Nephron (organoid): ENCODE measurements at regions not wholly inside any gene's neighbourhood (a gene's known extent, or its start where the extent isn't known, plus 50 kb on each side); places are given as distances from the start of the nearest gene placed in this dataset.

ENCODE experiments used
- H3K27ac Mint-ChIP-seq, 3 experiments: 2 replicates each; pipeline ENCODE4 v1.8.0; 2020; ENCODE audit warnings: mixed read lengths in 3 of 3, mild to moderate bottlenecking in 2 of 3, moderate library complexity in 1 of 3
- H3K27me3 Mint-ChIP-seq: 2 replicates; pipeline ENCODE4 v1.8.0; 2021; ENCODE audit warnings: low read depth, mild to moderate bottlenecking, moderate library complexity, mixed read lengths
- H3K36me3 Mint-ChIP-seq: 2 replicates; pipeline ENCODE4 v1.8.0; 2020; ENCODE audit warnings: low read depth, mixed read lengths
- H3K4me1 Mint-ChIP-seq: 2 replicates; pipeline ENCODE4 v1.8.0; 2020; ENCODE audit warnings: mixed read lengths
- H3K4me3 Mint-ChIP-seq, 3 experiments: 2 replicates each; pipeline ENCODE4 v1.8.0; 2020; ENCODE audit warnings: mild to moderate bottlenecking in 3 of 3, mixed read lengths in 3 of 3, moderate library complexity in 2 of 3
- H3K9me3 Mint-ChIP-seq: 2 replicates; pipeline ENCODE4 v1.8.0; 2020; ENCODE audit warnings: mixed read lengths
- TF ChIP-seq, protein P1 (sequence below), 3 experiments: fragments of 200-600 bp; sonication (generic); IDR thresholded peaks; one replicate each; pipeline ENCODE4 v1.5.0; 2021; ENCODE audit warnings: antibody characterized with exemption in 3 of 3; ENCODE audit not compliant: unreplicated experiment in 3 of 3

DNA sequence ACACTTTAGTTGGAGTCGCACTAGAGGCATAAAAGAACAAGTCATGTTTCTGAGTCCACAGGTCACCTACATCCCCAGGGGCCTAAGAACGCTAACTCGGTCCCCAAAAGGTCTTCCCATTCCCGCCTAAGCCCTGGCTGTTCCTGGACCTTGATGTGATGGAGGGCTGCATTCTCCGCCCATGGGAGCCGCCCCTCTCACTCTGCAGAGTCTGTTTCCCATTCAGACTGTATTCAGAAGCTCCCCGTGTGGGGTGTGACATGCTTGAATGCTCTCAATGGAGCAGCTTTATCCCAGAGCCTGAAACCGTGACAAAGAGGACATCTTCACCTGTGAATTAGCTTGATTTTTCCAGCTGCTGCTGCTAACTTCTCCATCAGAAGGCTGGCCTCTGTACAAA, 319.0 kb upstream of the KLHL29 start:
- no peaks in the 10 kb centered on the region for H3K4me1 Mint-ChIP-seq
- no peaks in the 10 kb centered on the region for H3K36me3 Mint-ChIP-seq
- TF ChIP-seq, protein P1, sequence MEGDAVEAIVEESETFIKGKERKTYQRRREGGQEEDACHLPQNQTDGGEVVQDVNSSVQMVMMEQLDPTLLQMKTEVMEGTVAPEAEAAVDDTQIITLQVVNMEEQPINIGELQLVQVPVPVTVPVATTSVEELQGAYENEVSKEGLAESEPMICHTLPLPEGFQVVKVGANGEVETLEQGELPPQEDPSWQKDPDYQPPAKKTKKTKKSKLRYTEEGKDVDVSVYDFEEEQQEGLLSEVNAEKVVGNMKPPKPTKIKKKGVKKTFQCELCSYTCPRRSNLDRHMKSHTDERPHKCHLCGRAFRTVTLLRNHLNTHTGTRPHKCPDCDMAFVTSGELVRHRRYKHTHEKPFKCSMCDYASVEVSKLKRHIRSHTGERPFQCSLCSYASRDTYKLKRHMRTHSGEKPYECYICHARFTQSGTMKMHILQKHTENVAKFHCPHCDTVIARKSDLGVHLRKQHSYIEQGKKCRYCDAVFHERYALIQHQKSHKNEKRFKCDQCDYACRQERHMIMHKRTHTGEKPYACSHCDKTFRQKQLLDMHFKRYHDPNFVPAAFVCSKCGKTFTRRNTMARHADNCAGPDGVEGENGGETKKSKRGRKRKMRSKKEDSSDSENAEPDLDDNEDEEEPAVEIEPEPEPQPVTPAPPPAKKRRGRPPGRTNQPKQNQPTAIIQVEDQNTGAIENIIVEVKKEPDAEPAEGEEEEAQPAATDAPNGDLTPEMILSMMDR (IDR thresholded peaks at IDR 0.05; ENCODE audit: unreplicated experiment in 3 of 3) = no peak
- peaks cover 19% of the 10 kb centered on the region for H3K27me3 Mint-ChIP-seq
- H3K9me3 Mint-ChIP-seq = no peaks in the 10 kb centered on the region
- no peak overlapping the region for H3K27ac Mint-ChIP-seq
- no peak overlapping the region for H3K4me3 Mint-ChIP-seq

DNA sequence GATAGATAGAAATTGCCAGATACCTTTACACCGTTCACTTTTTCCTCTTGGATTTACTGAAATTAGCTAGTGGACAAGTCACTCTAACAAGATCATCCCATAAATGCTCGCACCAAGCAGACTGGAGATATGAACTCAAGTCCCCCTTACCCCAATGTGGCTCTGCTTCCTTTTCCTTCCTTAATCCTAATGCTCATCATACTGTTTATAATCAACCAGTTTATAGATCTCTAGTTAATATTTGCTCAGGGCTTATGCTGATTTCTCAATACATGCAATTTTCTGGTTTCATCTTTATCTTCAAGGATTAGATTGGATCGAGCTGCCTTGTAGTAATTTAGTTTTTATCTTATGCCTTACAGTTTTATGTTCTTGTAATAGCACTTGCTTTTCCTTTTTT, 318.3 kb upstream of the KLHL29 start:
- Mint-ChIP-seq H3K36me3 (no peaks in the 10 kb centered on the region), H3K27ac (no peak overlapping the region), H3K4me3 (no peak overlapping the region)

DNA sequence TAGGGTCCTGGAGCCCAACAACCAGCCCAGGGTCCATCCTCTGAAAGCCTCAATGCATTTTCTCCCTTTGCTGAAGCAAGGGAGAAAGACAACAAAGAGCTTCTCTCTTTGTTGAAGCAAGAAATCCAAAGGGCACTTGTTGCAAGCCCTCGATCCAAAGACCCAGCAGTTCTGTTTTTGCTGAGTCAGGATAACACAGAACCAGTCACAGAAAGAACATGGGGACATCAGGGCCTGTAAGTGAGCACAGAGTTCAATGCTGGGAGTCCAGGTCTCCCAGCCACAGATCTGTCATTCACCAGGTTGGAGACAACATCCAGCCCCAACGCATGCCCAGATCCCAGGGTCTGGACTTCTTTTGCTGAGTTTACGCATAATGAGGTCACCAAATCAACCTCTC, 315.8 kb upstream of the KLHL29 start:
- H3K4me1 Mint-ChIP-seq = no peaks in the 10 kb centered on the region
- H3K27me3 Mint-ChIP-seq = peaks cover 9% of the 10 kb centered on the region
- H3K4me3 Mint-ChIP-seq = no peak overlapping the region
- H3K9me3 Mint-ChIP-seq = no peaks in the 10 kb centered on the region
- TF ChIP-seq, protein P1 (IDR thresholded peaks at IDR 0.05; ENCODE audit: unreplicated experiment in 3 of 3) = no peak
- H3K27ac Mint-ChIP-seq = no peak overlapping the region
- H3K36me3 Mint-ChIP-seq = no peaks in the 10 kb centered on the region

More for the DNA sequence above, 318.3 kb upstream of the KLHL29 start:
- H3K27me3 Mint-ChIP-seq = peaks cover 16% of the 10 kb centered on the region
- H3K4me1 Mint-ChIP-seq = no peaks in the 10 kb centered on the region
- TF ChIP-seq, protein P1 (IDR thresholded peaks at IDR 0.05; ENCODE audit: unreplicated experiment in 3 of 3) = no peak
- H3K9me3 Mint-ChIP-seq = no peaks in the 10 kb centered on the region

DNA sequence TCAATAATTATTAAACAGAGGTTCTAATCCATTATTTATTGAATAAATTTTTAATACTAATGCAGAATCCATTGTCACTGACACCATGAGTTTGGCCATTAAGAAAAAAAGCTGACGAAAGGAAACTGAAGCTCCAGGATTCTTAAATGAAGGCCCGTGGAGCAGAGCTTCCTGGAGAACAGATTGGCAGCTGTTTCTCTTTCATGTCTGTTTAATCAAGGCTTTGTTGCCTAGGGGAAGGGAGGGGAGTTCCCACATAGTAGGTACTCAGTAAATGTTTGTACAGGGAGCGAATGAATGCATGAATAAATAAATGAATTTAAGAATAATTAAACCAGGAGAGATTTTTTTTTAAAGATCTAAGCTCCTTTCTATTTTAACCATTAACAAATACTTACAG, 315.1 kb upstream of the KLHL29 start:
- peaks cover 13% of the 10 kb centered on the region for H3K27me3 Mint-ChIP-seq
- no peaks in the 10 kb centered on the region for H3K9me3 Mint-ChIP-seq
- H3K4me3 Mint-ChIP-seq = no peak overlapping the region
- H3K36me3 Mint-ChIP-seq = no peaks in the 10 kb centered on the region
- no peaks in the 10 kb centered on the region for H3K4me1 Mint-ChIP-seq
- no peak overlapping the region for H3K27ac Mint-ChIP-seq
- TF ChIP-seq, protein P1 (IDR thresholded peaks at IDR 0.05; ENCODE audit: unreplicated experiment in 3 of 3) = no peak

DNA sequence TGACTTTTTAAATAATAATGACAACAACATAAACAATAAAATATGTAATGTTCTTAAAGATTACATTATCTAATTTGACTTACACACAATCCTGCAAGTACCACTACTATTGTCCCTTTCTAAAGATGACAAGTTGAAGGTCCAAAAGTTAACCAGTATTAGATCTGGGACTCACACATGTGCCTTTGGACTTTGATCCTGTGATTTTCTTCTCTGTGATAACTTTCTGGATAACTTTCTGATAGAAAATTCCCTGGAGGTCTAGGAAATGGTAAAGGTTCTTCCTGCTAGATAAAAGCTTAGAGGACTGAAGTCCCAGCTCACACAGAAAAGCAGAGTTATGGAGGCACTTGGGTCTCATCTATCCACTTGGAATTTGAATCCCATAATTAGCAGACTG, 311.9 kb upstream of the KLHL29 start:
- H3K4me3 Mint-ChIP-seq = no peak overlapping the region
- no peak overlapping the region for H3K27ac Mint-ChIP-seq
- H3K36me3 Mint-ChIP-seq = no peaks in the 10 kb centered on the region
- TF ChIP-seq, protein P1 (IDR thresholded peaks at IDR 0.05; ENCODE audit: unreplicated experiment in 3 of 3) = no peak
- H3K4me1 Mint-ChIP-seq = no peaks in the 10 kb centered on the region
- H3K27me3 Mint-ChIP-seq = peaks cover 29% of the 10 kb centered on the region
- H3K9me3 Mint-ChIP-seq = no peaks in the 10 kb centered on the region

DNA sequence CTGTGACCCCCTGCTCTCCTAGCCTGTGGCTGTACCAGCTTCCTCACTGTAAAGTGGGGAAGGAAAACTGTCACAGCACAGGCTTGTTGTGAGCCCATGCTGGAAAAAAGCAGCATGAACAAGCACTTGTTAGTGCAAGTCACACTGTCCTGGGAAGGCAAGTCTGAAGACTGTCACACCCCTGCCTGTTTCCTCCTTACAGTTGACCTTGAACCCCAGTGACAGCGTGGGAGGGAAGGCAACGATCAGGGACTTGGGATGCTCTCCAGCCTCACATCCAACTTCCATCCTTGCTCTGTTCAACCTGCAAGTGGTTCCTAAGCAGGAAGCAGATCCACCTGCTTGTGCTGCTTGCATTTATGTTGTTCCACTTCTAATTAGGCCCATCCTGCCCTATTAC, 311.3 kb upstream of the KLHL29 start:
- Mint-ChIP-seq H3K4me1 (peaks cover under 1% of the 10 kb centered on the region), H3K4me3 (no peak overlapping the region), H3K27me3 (peaks cover 27% of the 10 kb centered on the region), H3K27ac (no peak overlapping the region), H3K9me3 (no peaks in the 10 kb centered on the region), H3K36me3 (no peaks in the 10 kb centered on the region)
- TF ChIP-seq, protein P1 (IDR thresholded peaks at IDR 0.05; ENCODE audit: unreplicated experiment in 3 of 3) = no peak
